Stomach (tissue), 8 donors: ENCODE measurements at regions not wholly inside any gene's neighbourhood (a gene's known extent, or its start where the extent isn't known, plus 50 kb on each side); places are given as distances from the start of the nearest gene placed in this dataset.

Experiments used
- DNase-seq, 2 donors: peaks; one replicate each; pipeline versions ENCODE4 v3.0.0 to v3.0.0-alpha.2; 2013 to 2019
- H3K27ac ChIP-seq, 5 donors: fragments of 200-600 bp in 4 of 5; sonication (generic) in 4 of 5; one replicate each; pipeline ENCODE4 v1.5.1; 2013 to 2019; ENCODE audit warnings: mild to moderate bottlenecking in 1 of 5, moderate library complexity in 1 of 5
- H3K27me3 ChIP-seq, 3 donors: fragments of 200-600 bp; sonication (generic); one replicate each; pipeline ENCODE4 v1.5.1; 2017 to 2019; ENCODE audit warnings: mixed run types in 1 of 3
- H3K36me3 ChIP-seq, 4 donors: fragments of 200-600 bp; sonication (generic); 1 replicate in 3 of 4; 2 replicates in 1 of 4; pipeline ENCODE4 v1.5.1; 2016 to 2019
- H3K4me1 ChIP-seq, 4 donors: fragments of 200-600 bp; sonication (generic); one replicate each; pipeline ENCODE4 v1.5.1; 2016 to 2019
- H3K4me3 ChIP-seq, 4 donors: fragments of 200-600 bp; sonication (generic) in 3 of 4; one replicate each; pipeline ENCODE4 v1.5.1; 2016 to 2019; ENCODE audit warnings: mild to moderate bottlenecking in 1 of 4
- H3K9me3 ChIP-seq, 4 donors: fragments of 200-600 bp; sonication (generic); one replicate each; pipeline ENCODE4 v1.5.1; 2016 to 2019
- EP300 ChIP-seq: sonication (generic); formaldehyde crosslinking; IDR thresholded peaks from one replicate; pipeline ENCODE4 v1.6.1; 2017; ENCODE audit warnings: antibody characterized with exemption
- POLR2A ChIP-seq, 4 donors: fragments of 450-650 bp; IDR thresholded peaks; one replicate each; pipeline ENCODE4 v1.6.1; 2016; ENCODE audit warnings: antibody characterized with exemption in 4 of 4, control low read depth in 2 of 4, mild to moderate bottlenecking in 1 of 4, moderate library complexity in 1 of 4
- POLR2AphosphoS5 ChIP-seq, 3 donors: sonication (generic); formaldehyde crosslinking; IDR thresholded peaks; one replicate each; pipeline ENCODE4 v1.6.1; 2016; ENCODE audit warnings: antibody characterized with exemption in 3 of 3
- WGBS, 5 donors: extraction: QIAGEN DNeasy Blood & Tissue Kit in 3 of 5; methylation state at CpG; one replicate each; pipeline versions ENCODE4 v1.1.5 to v1.1.7; 2013 to 2018; 5-methylcytosine and 5-hydroxymethylcytosine counted together
- intact Hi-C: fragments of 100-400 bp; cut with DNase I; formaldehyde crosslinking; loops from one replicate; pipeline ENCODE4 v1.15.1; 2023; ENCODE audit warnings: low total_unique reads
- TF ChIP-seq, protein P1 (sequence below), 7 experiments: fragments of 450-650 bp in 4 of 7; fragments of 200-600 bp in 3 of 7; sonication (generic) in 3 of 7; IDR thresholded peaks; one replicate each; pipeline ENCODE4 v1.5.1; 2016 to 2019; ENCODE audit warnings: antibody characterized with exemption in 7 of 7, control low read depth in 2 of 7, mild to moderate bottlenecking in 1 of 7
- donor health status: healthy with polysubstance abuse.
- donor health status: Bipolar disorder and iron deficiency.
- donor health status: healthy.

DNA sequence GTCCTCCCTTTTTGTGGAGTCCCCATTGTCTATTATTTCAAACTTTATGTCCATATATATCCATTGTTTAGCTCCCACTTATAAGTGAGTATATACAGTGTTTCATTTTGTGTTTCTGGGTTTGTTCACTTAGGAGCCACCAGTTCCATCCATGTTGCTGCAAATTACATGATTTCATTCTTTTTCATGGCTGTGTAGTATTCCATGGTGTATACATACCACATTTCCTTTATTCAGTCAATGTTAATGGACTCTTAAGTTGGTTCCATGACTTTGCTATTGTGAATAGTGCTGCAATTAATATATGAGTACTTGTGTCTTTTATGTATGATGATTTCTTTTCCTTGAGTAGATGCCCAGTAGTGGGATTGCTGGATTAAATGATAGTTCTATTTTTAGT is 329.1 kb downstream of the AR start:
- Histone ChIP-seq H3K36me3 (no peaks in the 10 kb centered on the region), H3K27me3 (no peaks in the 10 kb centered on the region), H3K9me3 (no peaks in the 10 kb centered on the region), H3K27ac (no peak overlapping the region), H3K4me3 (no peak overlapping the region), H3K4me1 (no peaks in the 10 kb centered on the region)
- TF ChIP-seq EP300 (no peak), POLR2A (IDR thresholded peaks at IDR 0.05) (no peak), POLR2AphosphoS5 (IDR thresholded peaks at IDR 0.05) (no peak)
- TF ChIP-seq, protein P1, sequence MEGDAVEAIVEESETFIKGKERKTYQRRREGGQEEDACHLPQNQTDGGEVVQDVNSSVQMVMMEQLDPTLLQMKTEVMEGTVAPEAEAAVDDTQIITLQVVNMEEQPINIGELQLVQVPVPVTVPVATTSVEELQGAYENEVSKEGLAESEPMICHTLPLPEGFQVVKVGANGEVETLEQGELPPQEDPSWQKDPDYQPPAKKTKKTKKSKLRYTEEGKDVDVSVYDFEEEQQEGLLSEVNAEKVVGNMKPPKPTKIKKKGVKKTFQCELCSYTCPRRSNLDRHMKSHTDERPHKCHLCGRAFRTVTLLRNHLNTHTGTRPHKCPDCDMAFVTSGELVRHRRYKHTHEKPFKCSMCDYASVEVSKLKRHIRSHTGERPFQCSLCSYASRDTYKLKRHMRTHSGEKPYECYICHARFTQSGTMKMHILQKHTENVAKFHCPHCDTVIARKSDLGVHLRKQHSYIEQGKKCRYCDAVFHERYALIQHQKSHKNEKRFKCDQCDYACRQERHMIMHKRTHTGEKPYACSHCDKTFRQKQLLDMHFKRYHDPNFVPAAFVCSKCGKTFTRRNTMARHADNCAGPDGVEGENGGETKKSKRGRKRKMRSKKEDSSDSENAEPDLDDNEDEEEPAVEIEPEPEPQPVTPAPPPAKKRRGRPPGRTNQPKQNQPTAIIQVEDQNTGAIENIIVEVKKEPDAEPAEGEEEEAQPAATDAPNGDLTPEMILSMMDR (IDR thresholded peaks at IDR 0.05), result no peak
- no peak for DNase-seq
- intact Hi-C loops, result no loop called here

DNA sequence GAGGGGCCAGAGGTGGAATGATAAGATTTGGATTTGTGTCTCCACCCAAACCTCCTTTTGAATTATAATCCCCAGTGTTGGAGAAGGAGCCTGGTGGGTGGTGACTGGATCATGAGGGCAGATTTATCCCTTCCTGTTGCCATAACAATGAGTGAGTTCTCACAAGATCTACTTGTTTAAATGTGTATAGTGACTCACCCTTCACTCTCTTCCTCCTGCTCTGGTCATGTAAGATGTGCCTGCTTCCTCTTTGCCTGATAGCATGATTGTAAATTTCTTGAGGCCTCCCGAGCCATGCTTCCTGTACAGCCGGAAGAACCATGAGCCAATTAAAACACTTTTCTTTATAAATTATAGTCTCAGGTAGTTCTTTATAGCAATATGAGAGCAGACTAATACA is 348.6 kb downstream of the AR start:
- intact Hi-C loops, result no loop called here
- H3K36me3 ChIP-seq, result no peaks in the 10 kb centered on the region
- 75 to 87% (median 84%) methylated on average over 2 of the region's 2 CpGs for WGBS, 5 donors
- no peak for TF ChIP-seq POLR2A (IDR thresholded peaks at IDR 0.05)
- no peak for TF ChIP-seq POLR2AphosphoS5 (IDR thresholded peaks at IDR 0.05)
- TF ChIP-seq EP300, result no peak
- TF ChIP-seq, protein P1 (IDR thresholded peaks at IDR 0.05), result no peak
- no peaks in the 10 kb centered on the region for H3K27me3 ChIP-seq
- no peak for DNase-seq
- H3K4me1 ChIP-seq, result no peaks in the 10 kb centered on the region
- H3K9me3 ChIP-seq, result peaks cover 0 to 55% (median 25%) of the 10 kb centered on the region in 4 donors
- no peak overlapping the region for H3K4me3 ChIP-seq
- no peak overlapping the region for H3K27ac ChIP-seq

DNA sequence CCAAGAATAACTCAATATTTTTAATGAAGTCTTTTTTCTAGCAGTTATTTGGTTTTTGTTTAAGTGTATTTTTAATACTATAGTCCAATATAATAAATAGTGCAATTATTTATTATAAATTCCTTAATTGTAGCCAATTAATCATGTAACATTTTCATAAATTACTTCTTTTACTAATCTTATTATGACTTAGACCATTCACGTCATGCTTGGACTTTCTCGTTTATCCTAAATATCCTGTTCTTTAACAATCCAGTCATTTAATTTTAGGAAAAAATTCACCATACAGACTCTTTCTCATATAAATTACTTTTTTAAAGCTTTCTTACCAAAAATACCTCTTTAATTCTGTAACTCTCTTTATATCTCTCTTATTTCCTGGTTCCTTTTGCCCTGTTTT is 350.1 kb downstream of the AR start:
- no peak overlapping the region for H3K4me3 ChIP-seq
- TF ChIP-seq POLR2A (IDR thresholded peaks at IDR 0.05) (no peak), POLR2AphosphoS5 (IDR thresholded peaks at IDR 0.05) (no peak), EP300 (no peak)
- TF ChIP-seq, protein P1 (IDR thresholded peaks at IDR 0.05), result no peak
- H3K9me3 ChIP-seq, result peaks cover 0 to 53% (median 25%) of the 10 kb centered on the region in 4 donors
- H3K27ac ChIP-seq, result no peak overlapping the region
- DNase-seq, result no peak
- intact Hi-C loops, result no loop called here
- no peaks in the 10 kb centered on the region for H3K27me3 ChIP-seq
- H3K4me1 ChIP-seq, result no peaks in the 10 kb centered on the region
- H3K36me3 ChIP-seq, result no peaks in the 10 kb centered on the region
- 69 to 91% (median 84%) methylated on average over 2 of the region's 2 CpGs for WGBS, 5 donors

DNA sequence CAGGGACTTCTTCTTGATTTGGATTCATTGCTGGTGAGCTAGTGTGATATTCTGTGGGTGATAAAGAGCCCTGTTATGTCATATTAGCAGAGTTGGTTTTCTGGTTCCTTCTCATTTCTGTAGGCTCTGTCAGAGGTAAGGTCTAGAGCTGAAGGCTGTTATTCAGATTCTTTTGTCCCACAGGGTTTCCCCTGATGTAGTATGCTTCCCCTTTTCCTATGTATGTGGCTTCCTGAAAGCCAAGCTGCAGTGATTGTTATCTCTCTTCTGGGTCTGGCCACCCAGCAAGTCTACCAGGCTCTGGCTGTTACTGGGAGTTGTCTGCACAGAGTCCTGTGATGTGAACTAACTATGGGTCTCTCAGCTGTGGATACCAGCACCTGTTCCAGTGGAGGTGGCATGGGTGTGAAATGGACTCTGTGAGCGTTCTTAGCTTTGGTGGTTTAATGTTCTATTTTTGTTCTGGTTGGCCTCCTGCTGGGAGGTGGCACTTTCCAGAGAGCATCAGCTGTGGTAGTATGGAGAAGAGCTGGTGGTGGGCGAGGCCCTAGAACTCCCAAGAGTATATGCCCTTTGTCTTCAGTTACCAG is 373.7 kb downstream of the AR start:
- peaks cover 0 to 15% (median 0%) of the 10 kb centered on the region in 4 donors for H3K9me3 ChIP-seq
- TF ChIP-seq EP300 (no peak), POLR2AphosphoS5 (IDR thresholded peaks at IDR 0.05) (no peak), POLR2A (IDR thresholded peaks at IDR 0.05) (no peak)
- TF ChIP-seq, protein P1 (IDR thresholded peaks at IDR 0.05), result no peak
- no peak overlapping the region for H3K27ac ChIP-seq
- no peak overlapping the region for H3K4me3 ChIP-seq
- H3K36me3 ChIP-seq, result no peaks in the 10 kb centered on the region
- intact Hi-C loops, result no loop called here
- 55 to 77% (median 59%) methylated on average over 2 of the region's 2 CpGs for WGBS, 5 donors
- H3K4me1 ChIP-seq, result no peaks in the 10 kb centered on the region
- H3K27me3 ChIP-seq, result no peaks in the 10 kb centered on the region
- DNase-seq, result no peak
